ENCODE measurements at regions not wholly inside any gene's neighbourhood (a gene's known extent, or its start where the extent isn't known, plus 50 kb on each side); places are given as distances from the start of the nearest gene placed in this dataset.

- TF ChIP-seq, protein P1, sequence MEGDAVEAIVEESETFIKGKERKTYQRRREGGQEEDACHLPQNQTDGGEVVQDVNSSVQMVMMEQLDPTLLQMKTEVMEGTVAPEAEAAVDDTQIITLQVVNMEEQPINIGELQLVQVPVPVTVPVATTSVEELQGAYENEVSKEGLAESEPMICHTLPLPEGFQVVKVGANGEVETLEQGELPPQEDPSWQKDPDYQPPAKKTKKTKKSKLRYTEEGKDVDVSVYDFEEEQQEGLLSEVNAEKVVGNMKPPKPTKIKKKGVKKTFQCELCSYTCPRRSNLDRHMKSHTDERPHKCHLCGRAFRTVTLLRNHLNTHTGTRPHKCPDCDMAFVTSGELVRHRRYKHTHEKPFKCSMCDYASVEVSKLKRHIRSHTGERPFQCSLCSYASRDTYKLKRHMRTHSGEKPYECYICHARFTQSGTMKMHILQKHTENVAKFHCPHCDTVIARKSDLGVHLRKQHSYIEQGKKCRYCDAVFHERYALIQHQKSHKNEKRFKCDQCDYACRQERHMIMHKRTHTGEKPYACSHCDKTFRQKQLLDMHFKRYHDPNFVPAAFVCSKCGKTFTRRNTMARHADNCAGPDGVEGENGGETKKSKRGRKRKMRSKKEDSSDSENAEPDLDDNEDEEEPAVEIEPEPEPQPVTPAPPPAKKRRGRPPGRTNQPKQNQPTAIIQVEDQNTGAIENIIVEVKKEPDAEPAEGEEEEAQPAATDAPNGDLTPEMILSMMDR (IDR thresholded peaks at IDR 0.05; ENCODE audit: borderline replicate concordance, extremely low read depth, low read length, poor library complexity, severe bottlenecking), result no peak
- TF ChIP-seq EZH2 (IDR thresholded peaks at IDR 0.05; ENCODE audit: borderline replicate concordance, low read depth, low read length, severe bottlenecking), result no peak
Observed at GRCh38 chr3:117661818-117662095, 952.2 kb downstream of the TUSC7 start.
